SU-DHL-6 (cell line): ENCODE measurements at regions not wholly inside any gene's neighbourhood (a gene's known extent, or its start where the extent isn't known, plus 50 kb on each side); places are given as distances from the start of the nearest gene placed in this dataset.

Experiments used
- H2AFZ ChIP-seq: fragments of 200-600 bp; sonication (generic); 2 replicates; pipeline ENCODE4 v1.6.1; 2014; ENCODE audit warnings: low read depth, mild to moderate bottlenecking, moderate library complexity, mixed read lengths, antibody characterized with exemption, low read length; ENCODE audit not compliant: severe bottlenecking
- H3F3A ChIP-seq: fragments of 200-600 bp; shearing (Covaris generic); 2 replicates; pipeline ENCODE4 v1.6.0; 2016; ENCODE audit warnings: antibody characterized with exemption, mild to moderate bottlenecking; ENCODE audit not compliant: insufficient read depth
- H3K27ac ChIP-seq: fragments of 200-600 bp; sonication (generic); 2 replicates; pipeline ENCODE4 v1.5.1; 2016; ENCODE audit warnings: low read depth, mild to moderate bottlenecking, low read length, moderate library complexity, mixed read lengths
- H3K27me3 ChIP-seq: fragments of 200-600 bp; sonication (generic), shearing (Covaris generic); 2 replicates; pipeline ENCODE4 v1.6.0; 2014; ENCODE audit warnings: mild to moderate bottlenecking, low read length
- H3K36me3 ChIP-seq: fragments of 200-600 bp; sonication (generic); 2 replicates; pipeline ENCODE4 v1.6.1; 2014; ENCODE audit warnings: mild to moderate bottlenecking, low read length, mixed read lengths
- H3K4me2 ChIP-seq: fragments of 300-600, 200-600 bp; shearing (Covaris generic), sonication (generic); 2 replicates; pipeline ENCODE4 v1.6.0; 2014; ENCODE audit warnings: low read length, low read depth, mild to moderate bottlenecking; ENCODE audit not compliant: poor library complexity, severe bottlenecking
- H3K4me3 ChIP-seq: fragments of 200-600 bp; sonication (generic); 2 replicates; pipeline ENCODE4 v1.5.1; 2014; ENCODE audit warnings: antibody characterized with exemption, low read length, mild to moderate bottlenecking, mixed read lengths; ENCODE audit not compliant: insufficient read depth, poor library complexity, severe bottlenecking
- H3K79me2 ChIP-seq: fragments of 200-600 bp; sonication (generic); 2 replicates; pipeline ENCODE4 v1.6.1; 2014; ENCODE audit warnings: mild to moderate bottlenecking, low read length, moderate library complexity; ENCODE audit not compliant: insufficient read depth
- H3K9ac ChIP-seq: fragments of 200-600 bp; sonication (generic); 2 replicates; pipeline ENCODE4 v1.7.0; 2014; ENCODE audit warnings: mild to moderate bottlenecking, low read length
- H3K9me2 ChIP-seq: fragments of 200-600 bp; sonication (generic); replicated peaks from 2 replicates; pipeline ENCODE4 v1.6.1; 2014; ENCODE audit warnings: low read length; ENCODE audit not compliant: insufficient read depth
- H3K9me3 ChIP-seq: fragments of 200-600 bp; sonication (generic); 2 replicates; pipeline ENCODE4 v1.6.1; 2014; ENCODE audit warnings: low read length, mixed read lengths; ENCODE audit not compliant: insufficient read depth
- H4K20me1 ChIP-seq: fragments of 200-600 bp; sonication (generic); 2 replicates; pipeline ENCODE4 v1.6.1; 2014; ENCODE audit warnings: low read depth, mild to moderate bottlenecking, antibody characterized with exemption, low read length, moderate library complexity, mixed read lengths
- EZH2phosphoT487 ChIP-seq: fragments of 200-600 bp; sonication (generic), shearing (Covaris generic); conservative IDR thresholded peaks from 2 replicates; pipeline ENCODE4 v1.6.1; 2018; ENCODE audit warnings: mild to moderate bottlenecking, antibody characterized with exemption, low read length, moderate library complexity, mixed read lengths
- TF ChIP-seq, protein P1 (sequence below): fragments of 200-600 bp; sonication (generic); IDR thresholded peaks from one replicate; pipeline ENCODE4 v1.5.1; 2017; ENCODE audit warnings: antibody characterized with exemption, mild to moderate bottlenecking, low read length, moderate library complexity; ENCODE audit not compliant: insufficient read depth, poor library complexity, severe bottlenecking

GRCh38 chrX:10902001-10902400, 209.1 kb upstream of the HCCS start:
- no peaks in the 10 kb centered on the region for H3K27me3 ChIP-seq
- H3F3A ChIP-seq, result no peaks in the 10 kb centered on the region
- H3K4me3 ChIP-seq, result no peak overlapping the region
- no peak overlapping the region for H3K4me2 ChIP-seq
- H3K27ac ChIP-seq, result no peak overlapping the region
- H4K20me1 ChIP-seq, result no peaks in the 10 kb centered on the region
- H3K9ac ChIP-seq, result no peak overlapping the region
- H2AFZ ChIP-seq, result no peak overlapping the region
- H3K9me2 ChIP-seq, result no peaks in the 10 kb centered on the region
- no peaks in the 10 kb centered on the region for H3K79me2 ChIP-seq
- TF ChIP-seq, protein P1, sequence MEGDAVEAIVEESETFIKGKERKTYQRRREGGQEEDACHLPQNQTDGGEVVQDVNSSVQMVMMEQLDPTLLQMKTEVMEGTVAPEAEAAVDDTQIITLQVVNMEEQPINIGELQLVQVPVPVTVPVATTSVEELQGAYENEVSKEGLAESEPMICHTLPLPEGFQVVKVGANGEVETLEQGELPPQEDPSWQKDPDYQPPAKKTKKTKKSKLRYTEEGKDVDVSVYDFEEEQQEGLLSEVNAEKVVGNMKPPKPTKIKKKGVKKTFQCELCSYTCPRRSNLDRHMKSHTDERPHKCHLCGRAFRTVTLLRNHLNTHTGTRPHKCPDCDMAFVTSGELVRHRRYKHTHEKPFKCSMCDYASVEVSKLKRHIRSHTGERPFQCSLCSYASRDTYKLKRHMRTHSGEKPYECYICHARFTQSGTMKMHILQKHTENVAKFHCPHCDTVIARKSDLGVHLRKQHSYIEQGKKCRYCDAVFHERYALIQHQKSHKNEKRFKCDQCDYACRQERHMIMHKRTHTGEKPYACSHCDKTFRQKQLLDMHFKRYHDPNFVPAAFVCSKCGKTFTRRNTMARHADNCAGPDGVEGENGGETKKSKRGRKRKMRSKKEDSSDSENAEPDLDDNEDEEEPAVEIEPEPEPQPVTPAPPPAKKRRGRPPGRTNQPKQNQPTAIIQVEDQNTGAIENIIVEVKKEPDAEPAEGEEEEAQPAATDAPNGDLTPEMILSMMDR, result no peak
- TF ChIP-seq EZH2phosphoT487, result no peak
- H3K9me3 ChIP-seq, result no peaks in the 10 kb centered on the region
- H3K36me3 ChIP-seq, result no peaks in the 10 kb centered on the region

- H3K27ac ChIP-seq, result no peak overlapping the region
- H3K4me3 ChIP-seq, result no peak overlapping the region
- TF ChIP-seq, protein P1, result no peak
- no peak for TF ChIP-seq EZH2phosphoT487
- no peaks in the 10 kb centered on the region for H3K27me3 ChIP-seq
- H3F3A ChIP-seq, result no peaks in the 10 kb centered on the region
- H3K79me2 ChIP-seq, result no peaks in the 10 kb centered on the region
- no peaks in the 10 kb centered on the region for H3K9me3 ChIP-seq
- H2AFZ ChIP-seq, result no peak overlapping the region
- H4K20me1 ChIP-seq, result no peaks in the 10 kb centered on the region
- no peak overlapping the region for H3K9ac ChIP-seq
- H3K4me2 ChIP-seq, result no peak overlapping the region
- no peaks in the 10 kb centered on the region for H3K9me2 ChIP-seq
- no peaks in the 10 kb centered on the region for H3K36me3 ChIP-seq
Observed at GRCh38 chrX:10903523-10903922, 207.6 kb upstream of the HCCS start.

- TF ChIP-seq, protein P1, result no peak
- no peak for TF ChIP-seq EZH2phosphoT487
- Histone ChIP-seq H3K9me3 (no peaks in the 10 kb centered on the region), H3K27ac (no peak overlapping the region), H3K79me2 (no peaks in the 10 kb centered on the region), H3K4me3 (no peak overlapping the region), H3K4me2 (no peak overlapping the region), H3K9ac (no peak overlapping the region), H4K20me1 (no peaks in the 10 kb centered on the region), H3K36me3 (no peaks in the 10 kb centered on the region), H3K27me3 (no peaks in the 10 kb centered on the region), H3F3A (no peaks in the 10 kb centered on the region), H3K9me2 (no peaks in the 10 kb centered on the region), H2AFZ (no peak overlapping the region)
Observed at GRCh38 chrX:10904220-10904619, 206.9 kb upstream of the HCCS start.
